Keratinocyte (primary cell): ENCODE measurements at regions not wholly inside any gene's neighbourhood (a gene's known extent, or its start where the extent isn't known, plus 50 kb on each side); places are given as distances from the start of the nearest gene placed in this dataset.

Source experiments
- DNase-seq: peaks from one replicate; pipeline ENCODE4 v3.0.0-alpha.2; 2011; ENCODE audit warnings: low read depth, missing footprints, low spot score
- FAIRE-seq: peaks from 2 replicates; lab custom pipeline; 2011; peaks lifted over from hg19 to GRCh38; lab: Jason Lieb, UNC
- H2AFZ ChIP-seq: 2 replicates; pipeline ENCODE4 v1.6.0; 2012; ENCODE audit warnings: low read length, control low read depth, inconsistent platforms; ENCODE audit not compliant: control insufficient read depth
- H3K27ac ChIP-seq: 2 replicates; pipeline ENCODE4 v1.5.1; 2011; ENCODE audit warnings: low read length; ENCODE audit not compliant: control insufficient read depth, insufficient read depth
- H3K27me3 ChIP-seq: 3 replicates; pipeline ENCODE4 v1.6.0; 2011; ENCODE audit warnings: low read length; ENCODE audit not compliant: control insufficient read depth, insufficient read depth; ENCODE audit errors: extremely low read depth
- H3K36me3 ChIP-seq, 2 experiments: 2 replicates in 1 of 2; 3 replicates in 1 of 2; pipeline ENCODE4 v1.5.1; 2011; ENCODE audit warnings: low read length in 2 of 2, mild to moderate bottlenecking in 1 of 2; ENCODE audit not compliant: control insufficient read depth in 2 of 2, insufficient read depth in 2 of 2; ENCODE audit errors: extremely low read depth in 1 of 2
- H3K4me1 ChIP-seq: 3 replicates; pipeline ENCODE4 v1.5.1; 2011; ENCODE audit warnings: low read length; ENCODE audit not compliant: control insufficient read depth, insufficient read depth; ENCODE audit errors: extremely low read depth
- H3K4me2 ChIP-seq: 3 replicates; pipeline ENCODE4 v1.6.0; 2011; ENCODE audit warnings: low read depth, low read length; ENCODE audit not compliant: control insufficient read depth, insufficient read depth; ENCODE audit errors: extremely low read depth
- H3K4me3 ChIP-seq, 3 experiments: fragments of 200-600 bp in 1 of 3; sonication (generic) in 1 of 3; 2 replicates in 2 of 3; 3 replicates in 1 of 3; pipeline ENCODE4 v1.5.1; 2011 to 2016; ENCODE audit warnings: low read length in 3 of 3, mild to moderate bottlenecking in 3 of 3, control low read depth in 2 of 3, inconsistent platforms in 1 of 3, low read depth in 1 of 3, mixed read lengths in 1 of 3, mixed run types in 1 of 3, moderate library complexity in 1 of 3; ENCODE audit not compliant: control insufficient read depth in 2 of 3, insufficient read depth in 2 of 3; ENCODE audit errors: extremely low read depth in 1 of 3
- H3K79me2 ChIP-seq: 2 replicates; pipeline ENCODE4 v1.6.0; 2012; ENCODE audit warnings: low read length; ENCODE audit not compliant: control insufficient read depth, insufficient read depth
- H3K9ac ChIP-seq: 3 replicates; pipeline ENCODE4 v1.6.0; 2011; ENCODE audit warnings: low read length; ENCODE audit not compliant: control insufficient read depth, insufficient read depth; ENCODE audit errors: extremely low read depth
- H3K9me1 ChIP-seq: 3 replicates; pipeline ENCODE4 v1.6.0; 2011; ENCODE audit warnings: low read length; ENCODE audit not compliant: control insufficient read depth, insufficient read depth; ENCODE audit errors: extremely low read depth
- H3K9me3 ChIP-seq: 2 replicates; pipeline ENCODE4 v1.5.1; 2012; ENCODE audit warnings: low read depth, low read length; ENCODE audit not compliant: control insufficient read depth
- H4K20me1 ChIP-seq: 3 replicates; pipeline ENCODE4 v1.6.0; 2011; ENCODE audit warnings: low read length; ENCODE audit not compliant: control insufficient read depth, insufficient read depth; ENCODE audit errors: extremely low read depth
- EZH2 ChIP-seq: IDR thresholded peaks from one replicate; pipeline ENCODE4 v1.6.1; 2012; ENCODE audit warnings: inconsistent platforms, mild to moderate bottlenecking, low read length, moderate library complexity
- dilution Hi-C: fragments of 300-500 bp; cut with MboI; formaldehyde crosslinking; loops from one replicate; pipeline ENCODE4 v1.7.0; 2020; ENCODE audit warnings: low sequenced_read_pairs; ENCODE audit not compliant: extremely low pct_ligation_motif_present
- TF ChIP-seq, protein P1 (sequence below), 3 experiments: IDR thresholded peaks in 1 of 3; conservative IDR thresholded peaks in 1 of 3; optimal IDR thresholded peaks in 1 of 3; 2 replicates in 2 of 3; 3 replicates in 1 of 3; pipeline versions ENCODE3 to v1.5.1; 2011; ENCODE audit warnings: low read length in 3 of 3, mild to moderate bottlenecking in 3 of 3, moderate library complexity in 2 of 3, control low read depth in 1 of 3, inconsistent platforms in 1 of 3; ENCODE audit not compliant: insufficient read depth in 2 of 3; ENCODE audit errors: extremely low read depth in 1 of 3

- Histone ChIP-seq H3K9me3 (no peaks in the 10 kb centered on the region), H3K4me3 (no peak overlapping the region), H3K79me2 (no peaks in the 10 kb centered on the region), H3K9me1 (no peaks in the 10 kb centered on the region), H3K36me3 (no peaks in the 10 kb centered on the region), H3K27ac (no peak overlapping the region), H3K4me1 (no peaks in the 10 kb centered on the region), H4K20me1 (no peaks in the 10 kb centered on the region), H3K27me3 (no peaks in the 10 kb centered on the region), H3K9ac (no peak overlapping the region), H2AFZ (no peak overlapping the region), H3K4me2 (no peak overlapping the region)
- FAIRE-seq (no peak), DNase-seq (no peak)
- dilution Hi-C loops = no loop called here
- TF ChIP-seq EZH2 = no peak
- TF ChIP-seq, protein P1, sequence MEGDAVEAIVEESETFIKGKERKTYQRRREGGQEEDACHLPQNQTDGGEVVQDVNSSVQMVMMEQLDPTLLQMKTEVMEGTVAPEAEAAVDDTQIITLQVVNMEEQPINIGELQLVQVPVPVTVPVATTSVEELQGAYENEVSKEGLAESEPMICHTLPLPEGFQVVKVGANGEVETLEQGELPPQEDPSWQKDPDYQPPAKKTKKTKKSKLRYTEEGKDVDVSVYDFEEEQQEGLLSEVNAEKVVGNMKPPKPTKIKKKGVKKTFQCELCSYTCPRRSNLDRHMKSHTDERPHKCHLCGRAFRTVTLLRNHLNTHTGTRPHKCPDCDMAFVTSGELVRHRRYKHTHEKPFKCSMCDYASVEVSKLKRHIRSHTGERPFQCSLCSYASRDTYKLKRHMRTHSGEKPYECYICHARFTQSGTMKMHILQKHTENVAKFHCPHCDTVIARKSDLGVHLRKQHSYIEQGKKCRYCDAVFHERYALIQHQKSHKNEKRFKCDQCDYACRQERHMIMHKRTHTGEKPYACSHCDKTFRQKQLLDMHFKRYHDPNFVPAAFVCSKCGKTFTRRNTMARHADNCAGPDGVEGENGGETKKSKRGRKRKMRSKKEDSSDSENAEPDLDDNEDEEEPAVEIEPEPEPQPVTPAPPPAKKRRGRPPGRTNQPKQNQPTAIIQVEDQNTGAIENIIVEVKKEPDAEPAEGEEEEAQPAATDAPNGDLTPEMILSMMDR (optimal IDR thresholded peaks at IDR 0.05 in 1 of 3, IDR thresholded peaks at IDR 0.05 in 1 of 3, conservative IDR thresholded peaks at IDR 0.05 in 1 of 3; ENCODE audit: extremely low read depth in 1 of 3, insufficient read depth in 2 of 3, low read length in 3 of 3) = no peak
Observed at GRCh38 chr4:149910177-149910576, 94.5 kb upstream of the IQCM start.

GRCh38 chr4:149910604-149911350 is 95.1 kb upstream of the IQCM start:
- no peaks in the 10 kb centered on the region for H4K20me1 ChIP-seq
- H3K9me3 ChIP-seq = no peaks in the 10 kb centered on the region
- DNase-seq (no peak), FAIRE-seq (no peak)
- H2AFZ ChIP-seq = no peak overlapping the region
- H3K4me1 ChIP-seq = no peaks in the 10 kb centered on the region
- H3K79me2 ChIP-seq = no peaks in the 10 kb centered on the region
- TF ChIP-seq EZH2 = no peak
- TF ChIP-seq, protein P1 (optimal IDR thresholded peaks at IDR 0.05 in 1 of 3, IDR thresholded peaks at IDR 0.05 in 1 of 3, conservative IDR thresholded peaks at IDR 0.05 in 1 of 3; ENCODE audit: extremely low read depth in 1 of 3, insufficient read depth in 2 of 3, low read length in 3 of 3) = no peak
- no peak overlapping the region for H3K9ac ChIP-seq
- dilution Hi-C loops = no loop called here
- H3K27me3 ChIP-seq = no peaks in the 10 kb centered on the region
- H3K4me2 ChIP-seq = no peak overlapping the region
- no peak overlapping the region for H3K27ac ChIP-seq
- H3K4me3 ChIP-seq = no peak overlapping the region
- H3K9me1 ChIP-seq = no peaks in the 10 kb centered on the region
- no peaks in the 10 kb centered on the region for H3K36me3 ChIP-seq
